ENCODE measurements at regions not wholly inside any gene's neighbourhood (a gene's known extent, or its start where the extent isn't known, plus 50 kb on each side); places are given as distances from the start of the nearest gene placed in this dataset.

- TF ChIP-seq CTCF (IDR thresholded peaks at IDR 0.05) (no peak), POLR2A (IDR thresholded peaks at IDR 0.05) (no peak)
Measured at GRCh38 chr4:28341784-28342183, 1481.1 kb downstream of the STIM2 start.

Measured in lower leg skin (tissue), 3 donors.